ENCODE measurements at regions not wholly inside any gene's neighbourhood (a gene's known extent, or its start where the extent isn't known, plus 50 kb on each side); places are given as distances from the start of the nearest gene placed in this dataset.

DNA sequence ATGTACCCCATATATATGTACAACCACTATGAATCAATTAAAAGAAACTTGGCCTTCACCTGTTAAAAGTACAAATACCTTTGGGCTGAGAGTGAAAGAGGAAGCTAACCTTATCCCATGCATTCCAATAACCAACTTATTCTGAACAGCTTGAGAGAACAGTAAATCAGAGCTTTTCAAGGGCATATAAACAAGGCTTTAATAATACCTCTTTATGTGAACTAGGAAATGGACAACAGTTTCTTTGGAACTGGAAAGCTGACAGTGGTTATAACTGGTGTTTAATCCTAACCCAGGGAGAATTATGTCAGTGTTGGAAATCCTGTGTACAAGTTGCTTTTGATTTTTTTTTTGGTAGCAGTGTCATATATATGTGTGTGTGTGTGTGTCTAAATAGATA, 170.5 kb downstream of the TFAP2B start:
- no peaks in the 10 kb centered on the region for H3K9me3 ChIP-seq (ENCODE audit: control insufficient read depth, low read depth, low read length)
- dilution Hi-C loops (cut with MboI; ENCODE audit: extremely low pct_ligation_motif_present, low sequenced_read_pairs) = no loop called here
- H4K20me1 ChIP-seq (ENCODE audit: control insufficient read depth, extremely low read depth, insufficient read depth, low read length) = no peaks in the 10 kb centered on the region
- DNase-seq (ENCODE audit: low read depth, low spot score) = no peak
- H3K4me1 ChIP-seq (ENCODE audit: control insufficient read depth, extremely low read depth, insufficient read depth, low read length) = no peaks in the 10 kb centered on the region
- no peak for FAIRE-seq
- no peak overlapping the region for H3K9ac ChIP-seq (ENCODE audit: control insufficient read depth, extremely low read depth, insufficient read depth, low read length)
- no peak overlapping the region for H3K4me3 ChIP-seq (ENCODE audit: control insufficient read depth in 2 of 3, extremely low read depth in 1 of 3, insufficient read depth in 2 of 3, low read depth in 1 of 3, low read length in 3 of 3)
- H3K79me2 ChIP-seq (ENCODE audit: control insufficient read depth, insufficient read depth, low read length) = no peaks in the 10 kb centered on the region
- H3K27me3 ChIP-seq (ENCODE audit: control insufficient read depth, extremely low read depth, insufficient read depth, low read length) = no peaks in the 10 kb centered on the region
- no peak overlapping the region for H3K4me2 ChIP-seq (ENCODE audit: control insufficient read depth, extremely low read depth, insufficient read depth, low read depth, low read length)
- no peak overlapping the region for H2AFZ ChIP-seq (ENCODE audit: control insufficient read depth, low read length)
- no peaks in the 10 kb centered on the region for H3K9me1 ChIP-seq (ENCODE audit: control insufficient read depth, extremely low read depth, insufficient read depth, low read length)
- no peaks in the 10 kb centered on the region for H3K36me3 ChIP-seq (ENCODE audit: control insufficient read depth in 2 of 2, extremely low read depth in 1 of 2, insufficient read depth in 2 of 2, low read length in 2 of 2)
- TF ChIP-seq, protein P1, sequence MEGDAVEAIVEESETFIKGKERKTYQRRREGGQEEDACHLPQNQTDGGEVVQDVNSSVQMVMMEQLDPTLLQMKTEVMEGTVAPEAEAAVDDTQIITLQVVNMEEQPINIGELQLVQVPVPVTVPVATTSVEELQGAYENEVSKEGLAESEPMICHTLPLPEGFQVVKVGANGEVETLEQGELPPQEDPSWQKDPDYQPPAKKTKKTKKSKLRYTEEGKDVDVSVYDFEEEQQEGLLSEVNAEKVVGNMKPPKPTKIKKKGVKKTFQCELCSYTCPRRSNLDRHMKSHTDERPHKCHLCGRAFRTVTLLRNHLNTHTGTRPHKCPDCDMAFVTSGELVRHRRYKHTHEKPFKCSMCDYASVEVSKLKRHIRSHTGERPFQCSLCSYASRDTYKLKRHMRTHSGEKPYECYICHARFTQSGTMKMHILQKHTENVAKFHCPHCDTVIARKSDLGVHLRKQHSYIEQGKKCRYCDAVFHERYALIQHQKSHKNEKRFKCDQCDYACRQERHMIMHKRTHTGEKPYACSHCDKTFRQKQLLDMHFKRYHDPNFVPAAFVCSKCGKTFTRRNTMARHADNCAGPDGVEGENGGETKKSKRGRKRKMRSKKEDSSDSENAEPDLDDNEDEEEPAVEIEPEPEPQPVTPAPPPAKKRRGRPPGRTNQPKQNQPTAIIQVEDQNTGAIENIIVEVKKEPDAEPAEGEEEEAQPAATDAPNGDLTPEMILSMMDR (optimal IDR thresholded peaks at IDR 0.05 in 1 of 3, IDR thresholded peaks at IDR 0.05 in 1 of 3, conservative IDR thresholded peaks at IDR 0.05 in 1 of 3; ENCODE audit: extremely low read depth in 1 of 3, insufficient read depth in 2 of 3, low read length in 3 of 3) = no peak
- TF ChIP-seq EZH2 (IDR thresholded peaks at IDR 0.05; ENCODE audit: low read length) = no peak
- no peak overlapping the region for H3K27ac ChIP-seq (ENCODE audit: control insufficient read depth, insufficient read depth, low read length)

- Histone ChIP-seq H3K9ac (ENCODE audit: control insufficient read depth, extremely low read depth, insufficient read depth, low read length) (no peak overlapping the region), H3K27ac (ENCODE audit: control insufficient read depth, insufficient read depth, low read length) (no peak overlapping the region), H3K4me1 (ENCODE audit: control insufficient read depth, extremely low read depth, insufficient read depth, low read length) (no peaks in the 10 kb centered on the region), H3K9me3 (ENCODE audit: control insufficient read depth, low read depth, low read length) (no peaks in the 10 kb centered on the region), H3K4me2 (ENCODE audit: control insufficient read depth, extremely low read depth, insufficient read depth, low read depth, low read length) (no peak overlapping the region), H3K4me3 (ENCODE audit: control insufficient read depth in 2 of 3, extremely low read depth in 1 of 3, insufficient read depth in 2 of 3, low read depth in 1 of 3, low read length in 3 of 3) (no peak overlapping the region), H2AFZ (ENCODE audit: control insufficient read depth, low read length) (no peak overlapping the region), H3K9me1 (ENCODE audit: control insufficient read depth, extremely low read depth, insufficient read depth, low read length) (no peaks in the 10 kb centered on the region), H3K36me3 (ENCODE audit: control insufficient read depth in 2 of 2, extremely low read depth in 1 of 2, insufficient read depth in 2 of 2, low read length in 2 of 2) (no peaks in the 10 kb centered on the region), H3K27me3 (ENCODE audit: control insufficient read depth, extremely low read depth, insufficient read depth, low read length) (no peaks in the 10 kb centered on the region), H4K20me1 (ENCODE audit: control insufficient read depth, extremely low read depth, insufficient read depth, low read length) (no peaks in the 10 kb centered on the region), H3K79me2 (ENCODE audit: control insufficient read depth, insufficient read depth, low read length) (no peaks in the 10 kb centered on the region)
- FAIRE-seq (no peak), DNase-seq (ENCODE audit: low read depth, low spot score) (no peak)
- TF ChIP-seq, protein P1 (optimal IDR thresholded peaks at IDR 0.05 in 1 of 3, IDR thresholded peaks at IDR 0.05 in 1 of 3, conservative IDR thresholded peaks at IDR 0.05 in 1 of 3; ENCODE audit: extremely low read depth in 1 of 3, insufficient read depth in 2 of 3, low read length in 3 of 3) = no peak
- TF ChIP-seq EZH2 (IDR thresholded peaks at IDR 0.05; ENCODE audit: low read length) = no peak
- dilution Hi-C loops (cut with MboI; ENCODE audit: extremely low pct_ligation_motif_present, low sequenced_read_pairs) = no loop called here
Observed at GRCh38 chr6:50990750-50991446, 172.2 kb downstream of the TFAP2B start.

All from keratinocyte (primary cell).